Adrenal gland (tissue), 9 donors: ENCODE measurements at regions not wholly inside any gene's neighbourhood (a gene's known extent, or its start where the extent isn't known, plus 50 kb on each side); places are given as distances from the start of the nearest gene placed in this dataset.

Experiments
- DNase-seq, 7 donors: peaks; one replicate each; pipeline ENCODE4 v3.0.0-alpha.2; 2019 to 2020
- H3K27ac ChIP-seq, 5 donors: fragments of 200-600 bp; sonication (generic) in 4 of 5; 1 replicate in 3 of 5; 2 replicates in 2 of 5; pipeline versions ENCODE4 v1.5.1 to v1.8.0; 2016 to 2020; ENCODE audit warnings: mild to moderate bottlenecking in 1 of 5
- H3K27me3 ChIP-seq: fragments of 200-600 bp; 2 replicates; pipeline ENCODE4 v1.8.0; 2021
- H3K36me3 ChIP-seq, 2 donors: fragments of 200-600 bp; replicated peaks in 1 of 2; 1 replicate in 1 of 2; 2 replicates in 1 of 2; pipeline versions ENCODE4 v1.5.1 to v1.8.0; 2018 to 2022
- H3K4me1 ChIP-seq, 2 donors: fragments of 200-600 bp; replicated peaks in 1 of 2; 1 replicate in 1 of 2; 2 replicates in 1 of 2; pipeline versions ENCODE4 v1.5.1 to v1.8.0; 2018 to 2021
- H3K4me3 ChIP-seq, 4 donors: fragments of 200-600 bp; sonication (generic) in 3 of 4; one replicate each; pipeline ENCODE4 v1.5.1; 2016 to 2018
- H3K9me3 ChIP-seq, 3 donors: fragments of 200-600 bp; sonication (generic) in 1 of 3; replicated peaks in 1 of 3; 1 replicate in 2 of 3; 2 replicates in 1 of 3; pipeline versions ENCODE4 v1.5.1 to v1.8.0; 2016 to 2021
- CTCF ChIP-seq, 6 experiments: fragments of 450-650 bp in 4 of 6; fragments of 200-600 bp in 2 of 6; sonication (generic) in 1 of 6; IDR thresholded peaks; 1 replicate in 5 of 6; 2 replicates in 1 of 6; pipeline versions ENCODE4 v1.5.1 to v1.8.0; 2016 to 2021; ENCODE audit warnings: antibody characterized with exemption in 6 of 6, mild to moderate bottlenecking in 2 of 6, moderate library complexity in 1 of 6
- POLR2A ChIP-seq, 2 donors: fragments of 450-650 bp; IDR thresholded peaks; one replicate each; pipeline ENCODE4 v1.6.1; 2017; ENCODE audit warnings: antibody characterized with exemption in 2 of 2, mild to moderate bottlenecking in 2 of 2, moderate library complexity in 1 of 2
- WGBS, 4 donors: extraction: QIAGEN DNeasy Blood & Tissue Kit in 2 of 4; methylation state at CpG; one replicate each; pipeline versions ENCODE4 v1.1.5 to v1.1.7; 2013 to 2017; 5-methylcytosine and 5-hydroxymethylcytosine counted together
- intact Hi-C, 2 donors: fragments of 100-400 bp; cut with DNase I; formaldehyde crosslinking; loops; one replicate each; pipeline versions ENCODE4 v1.14.1 to v1.15.0; 2022 to 2023
- donor health status: healthy with polysubstance abuse.
- donor health status: Bipolar disorder and iron deficiency.
- donor health status: DM: yes; HTN: yes; CAD: no.
- donor health status: DM: no; HTN: no; CAD: no.
- donor health status: DM: no; HTN: no; CAD: no.

GRCh38 chrX:13121020-13121555, 76.7 kb upstream of the FAM9C start:
- 68 to 93% (median 81%) methylated on average over 1 of the region's 1 CpG for WGBS, 4 donors
- no peaks in the 10 kb centered on the region for H3K27me3 ChIP-seq
- no peaks in the 10 kb centered on the region for H3K9me3 ChIP-seq
- H3K36me3 ChIP-seq: no peaks in the 10 kb centered on the region
- DNase-seq: no peak
- intact Hi-C loops: no loop called here
- no peak for TF ChIP-seq CTCF (IDR thresholded peaks at IDR 0.05)
- TF ChIP-seq POLR2A (IDR thresholded peaks at IDR 0.05): no peak
- H3K4me1 ChIP-seq: peaks cover 0 to 33% of the 10 kb centered on the region in 2 donors
- no peak overlapping the region for H3K4me3 ChIP-seq
- H3K27ac ChIP-seq: no peak overlapping the region

GRCh38 chrX:13120017-13120416, 75.6 kb upstream of the FAM9C start:
- Histone ChIP-seq H3K9me3 (no peaks in the 10 kb centered on the region), H3K27ac (peak overlapping the region in 4 of 5 donors; percentile 7 to 70 (median 53)), H3K36me3 (no peaks in the 10 kb centered on the region), H3K4me3 (no peak overlapping the region), H3K27me3 (no peaks in the 10 kb centered on the region), H3K4me1 (peaks cover 0 to 26% of the 10 kb centered on the region in 2 donors)
- TF ChIP-seq CTCF (IDR thresholded peaks at IDR 0.05) (no peak), POLR2A (IDR thresholded peaks at IDR 0.05) (no peak)
- WGBS, 4 donors: 50 to 64% (median 59%) methylated on average over 7 of the region's 7 CpGs
- intact Hi-C loops: no loop called here
- DNase-seq: peak in 5 of 7 donors; percentile 29 to 67 (median 51)

GRCh38 chrX:13119386-13119785, 75.0 kb upstream of the FAM9C start:
- Histone ChIP-seq H3K4me1 (peaks cover 0 to 20% of the 10 kb centered on the region in 2 donors), H3K4me3 (no peak overlapping the region), H3K27me3 (no peaks in the 10 kb centered on the region), H3K27ac (peak overlapping the region in 3 of 5 donors; percentile 42 to 64 (median 42)), H3K36me3 (no peaks in the 10 kb centered on the region), H3K9me3 (no peaks in the 10 kb centered on the region)
- WGBS, 4 donors: 52 to 67% (median 62%) methylated on average over 2 to 3 of the region's 3 CpGs
- TF ChIP-seq POLR2A (IDR thresholded peaks at IDR 0.05): no peak
- intact Hi-C loops: no loop called here
- DNase-seq: peak in 1 of 7 donors; percentile 9

- Histone ChIP-seq H3K27ac (no peak overlapping the region), H3K36me3 (no peaks in the 10 kb centered on the region), H3K9me3 (no peaks in the 10 kb centered on the region), H3K4me3 (no peak overlapping the region), H3K27me3 (no peaks in the 10 kb centered on the region), H3K4me1 (peaks cover 2 to 11% of the 10 kb centered on the region in 2 donors)
- TF ChIP-seq CTCF (IDR thresholded peaks at IDR 0.05): no peak
- WGBS, 4 donors: 64 to 71% (median 68%) methylated on average over 3 of the region's 3 CpGs
- DNase-seq: no peak
- intact Hi-C loops: no loop called here
These were observed 70.9 kb upstream of the FAM9C start for GRCh38 chrX:13115146-13115855.
